ENCODE measurements at regions not wholly inside any gene's neighbourhood (a gene's known extent, or its start where the extent isn't known, plus 50 kb on each side); places are given as distances from the start of the nearest gene placed in this dataset.

GRCh38 chr9:80449513-80449912 lies 877.7 kb downstream of the TLE4 start (continued):
- TF ChIP-seq TMF1 (CRISPR knock-in tag; IDR thresholded peaks at IDR 0.05; ENCODE audit: low read depth), result no peak
- TF ChIP-seq, protein P1, sequence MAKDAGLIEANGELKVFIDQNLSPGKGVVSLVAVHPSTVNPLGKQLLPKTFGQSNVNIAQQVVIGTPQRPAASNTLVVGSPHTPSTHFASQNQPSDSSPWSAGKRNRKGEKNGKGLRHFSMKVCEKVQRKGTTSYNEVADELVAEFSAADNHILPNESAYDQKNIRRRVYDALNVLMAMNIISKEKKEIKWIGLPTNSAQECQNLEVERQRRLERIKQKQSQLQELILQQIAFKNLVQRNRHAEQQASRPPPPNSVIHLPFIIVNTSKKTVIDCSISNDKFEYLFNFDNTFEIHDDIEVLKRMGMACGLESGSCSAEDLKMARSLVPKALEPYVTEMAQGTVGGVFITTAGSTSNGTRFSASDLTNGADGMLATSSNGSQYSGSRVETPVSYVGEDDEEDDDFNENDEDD (CRISPR knock-in tag; IDR thresholded peaks at IDR 0.05; ENCODE audit: borderline replicate concordance), result no peak

DNA sequence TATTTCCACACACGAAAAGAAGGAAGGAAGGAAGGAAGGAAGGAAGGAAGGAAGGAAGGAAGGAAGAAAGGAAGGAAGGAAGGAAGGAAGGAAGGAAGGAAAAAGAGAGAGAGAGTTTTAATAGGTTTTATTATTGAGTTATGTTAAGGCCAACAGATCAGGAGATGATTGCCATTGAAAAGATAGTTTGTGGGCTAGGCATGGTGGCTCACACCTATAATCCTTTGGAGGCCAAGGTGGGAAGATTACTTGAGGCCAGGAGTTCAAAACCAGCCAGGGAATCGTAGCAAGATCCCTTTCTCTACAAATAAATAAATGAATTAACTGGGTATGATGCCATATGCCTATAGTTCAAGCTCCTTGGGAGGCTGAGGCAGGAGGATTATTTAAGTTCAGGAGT lies 877.2 kb downstream of the TLE4 start:
- TF ChIP-seq ZBTB42 (CRISPR knock-in tag; IDR thresholded peaks at IDR 0.05) (no peak), ZFYVE20 (CRISPR knock-in tag; IDR thresholded peaks at IDR 0.05; ENCODE audit: borderline replicate concordance, low read depth) (no peak), RBAK (CRISPR knock-in tag; IDR thresholded peaks at IDR 0.05) (no peak), BCLAF1 (IDR thresholded peaks at IDR 0.05) (no peak), ELF3 (CRISPR knock-in tag; IDR thresholded peaks at IDR 0.05) (no peak), ZNF577 (CRISPR knock-in tag; IDR thresholded peaks at IDR 0.05; ENCODE audit: borderline replicate concordance, low read depth) (no peak), BCL6 (CRISPR knock-in tag; IDR thresholded peaks at IDR 0.05) (no peak)
- Histone ChIP-seq H3K4me1 (ENCODE audit: insufficient read depth, low read length) (no peaks in the 10 kb centered on the region), H2AFZ (ENCODE audit: low read length) (no peak overlapping the region), H3K79me2 (ENCODE audit: insufficient read depth, low read length) (no peaks in the 10 kb centered on the region), H4K20me1 (ENCODE audit: insufficient read depth, low read length) (no peaks in the 10 kb centered on the region), H3K9me3 (ENCODE audit: low read length) (peaks cover 61% of the 10 kb centered on the region), H3K36me3 (replicated peaks in 1 of 2; ENCODE audit: control insufficient read depth in 1 of 2, insufficient read depth in 2 of 2, low read length in 2 of 2) (no peaks in the 10 kb centered on the region), H3K4me2 (ENCODE audit: low read depth, low read length) (no peak overlapping the region), H3K27me3 (ENCODE audit: control insufficient read depth in 1 of 2, insufficient read depth in 2 of 2, low read length in 2 of 2) (no peaks in the 10 kb centered on the region), H3K9ac (ENCODE audit: insufficient read depth, low read depth, low read length) (no peak overlapping the region), H3K4me3 (replicated peaks in 1 of 3; ENCODE audit: insufficient read depth in 1 of 3, low read depth in 2 of 3, low read length in 3 of 3) (no peak overlapping the region), H3K27ac (ENCODE audit: extremely low read length, insufficient read depth, low read length) (no peak overlapping the region)
- intact Hi-C loops (cut with micrococcal nuclease; ENCODE audit: unreplicated experiment), result no loop called here
- WGBS (ENCODE audit: low lambda C conversion rate), result 0% methylated on average over 2 of the region's 2 CpGs
- ATAC-seq (no peak), FAIRE-seq (no peak), DNase-seq (ENCODE audit: low spot score) (no peak)
- in situ Hi-C loops (cut with HindIII; ENCODE audit: extremely low pct_ligation_motif_present, low pct_unique_long_range_greater_than_20kb), result no loop called here
- POLR2A ChIA-PET, result no interaction called here
- CTCF ChIA-PET (ENCODE audit: low intra/inter-chr PET ratio, low total read pairs), result no interaction called here
- no TSS peak for BruUV-seq (replicated peaks)
